AG10803 (cell line): ENCODE measurements at regions not wholly inside any gene's neighbourhood (a gene's known extent, or its start where the extent isn't known, plus 50 kb on each side); places are given as distances from the start of the nearest gene placed in this dataset.
"Not testable (repeated sequence)": the region's sequence is repeated elsewhere in the genome, so short reads cannot be mapped to it uniquely, and the experiment has no call there.

Experiments
- DNase-seq: peaks from one replicate; pipeline ENCODE4 v3.0.0; 2010; ENCODE audit warnings: low read depth
- H3K4me3 ChIP-seq: 2 replicates; pipeline ENCODE4 v1.5.1; 2011; ENCODE audit warnings: mild to moderate bottlenecking, low read length, control low read depth
- TF ChIP-seq, protein P1 (sequence below): conservative IDR thresholded peaks from 2 replicates; pipeline ENCODE4 v1.5.1; 2011; ENCODE audit warnings: mild to moderate bottlenecking, low read length, control low read depth, inconsistent platforms

GRCh38 chr7:125966278-125967048 lies 1036.8 kb upstream of the POT1 start:
- DNase-seq: no peak
- TF ChIP-seq, protein P1, sequence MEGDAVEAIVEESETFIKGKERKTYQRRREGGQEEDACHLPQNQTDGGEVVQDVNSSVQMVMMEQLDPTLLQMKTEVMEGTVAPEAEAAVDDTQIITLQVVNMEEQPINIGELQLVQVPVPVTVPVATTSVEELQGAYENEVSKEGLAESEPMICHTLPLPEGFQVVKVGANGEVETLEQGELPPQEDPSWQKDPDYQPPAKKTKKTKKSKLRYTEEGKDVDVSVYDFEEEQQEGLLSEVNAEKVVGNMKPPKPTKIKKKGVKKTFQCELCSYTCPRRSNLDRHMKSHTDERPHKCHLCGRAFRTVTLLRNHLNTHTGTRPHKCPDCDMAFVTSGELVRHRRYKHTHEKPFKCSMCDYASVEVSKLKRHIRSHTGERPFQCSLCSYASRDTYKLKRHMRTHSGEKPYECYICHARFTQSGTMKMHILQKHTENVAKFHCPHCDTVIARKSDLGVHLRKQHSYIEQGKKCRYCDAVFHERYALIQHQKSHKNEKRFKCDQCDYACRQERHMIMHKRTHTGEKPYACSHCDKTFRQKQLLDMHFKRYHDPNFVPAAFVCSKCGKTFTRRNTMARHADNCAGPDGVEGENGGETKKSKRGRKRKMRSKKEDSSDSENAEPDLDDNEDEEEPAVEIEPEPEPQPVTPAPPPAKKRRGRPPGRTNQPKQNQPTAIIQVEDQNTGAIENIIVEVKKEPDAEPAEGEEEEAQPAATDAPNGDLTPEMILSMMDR: no peak
- no peak overlapping the region for H3K4me3 ChIP-seq

DNA sequence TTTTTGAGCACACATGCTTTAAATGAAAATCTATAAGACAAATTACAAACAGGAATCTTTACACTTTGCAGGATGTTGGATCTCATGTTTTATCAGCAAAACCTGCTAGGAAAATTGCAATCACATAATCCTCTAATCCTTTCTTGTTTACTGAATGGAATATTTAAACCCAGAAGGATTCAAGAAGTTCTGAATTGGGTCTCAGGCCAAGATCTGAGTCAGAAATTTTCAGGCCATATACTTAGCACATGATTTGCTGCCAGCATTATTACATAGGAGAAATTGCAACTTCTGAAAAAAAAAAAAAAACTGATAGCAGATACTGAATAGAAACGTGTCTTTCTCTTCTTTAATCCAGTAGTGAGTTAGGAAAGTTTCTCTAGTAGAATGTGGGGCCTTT lies 1005.3 kb upstream of the POT1 start:
- TF ChIP-seq, protein P1: no peak
- H3K4me3 ChIP-seq: no peak overlapping the region
- DNase-seq: no peak

DNA sequence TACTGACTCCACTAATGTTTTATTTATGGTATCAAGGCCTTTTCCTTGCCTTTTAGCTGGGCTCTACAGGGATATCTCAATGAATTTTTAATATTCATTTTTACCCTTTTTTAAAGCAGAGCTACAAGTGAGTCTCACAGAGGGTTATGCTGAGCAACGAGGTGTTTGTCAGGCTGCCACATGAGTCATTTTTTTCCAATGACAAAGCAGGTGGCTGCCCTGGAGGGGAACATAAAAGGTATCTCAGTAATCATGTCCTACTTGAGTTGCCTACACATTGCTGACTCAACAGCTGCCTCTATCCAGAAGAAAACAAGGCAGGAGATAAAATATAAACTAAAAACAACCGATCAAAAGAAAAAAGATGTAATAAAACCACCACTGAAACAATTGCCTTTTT lies 1004.9 kb upstream of the POT1 start:
- H3K4me3 ChIP-seq: no peak overlapping the region
- no peak for DNase-seq
- TF ChIP-seq, protein P1: no peak

GRCh38 chr7:125930848-125931247 lies 1001.2 kb upstream of the POT1 start:
- no peak for DNase-seq
- H3K4me3 ChIP-seq: no peak overlapping the region
- TF ChIP-seq, protein P1: no peak

GRCh38 chr7:125927556-125927955 lies 997.9 kb upstream of the POT1 start:
- H3K4me3 ChIP-seq: no peak overlapping the region
- no peak for DNase-seq
- TF ChIP-seq, protein P1: no peak

DNA sequence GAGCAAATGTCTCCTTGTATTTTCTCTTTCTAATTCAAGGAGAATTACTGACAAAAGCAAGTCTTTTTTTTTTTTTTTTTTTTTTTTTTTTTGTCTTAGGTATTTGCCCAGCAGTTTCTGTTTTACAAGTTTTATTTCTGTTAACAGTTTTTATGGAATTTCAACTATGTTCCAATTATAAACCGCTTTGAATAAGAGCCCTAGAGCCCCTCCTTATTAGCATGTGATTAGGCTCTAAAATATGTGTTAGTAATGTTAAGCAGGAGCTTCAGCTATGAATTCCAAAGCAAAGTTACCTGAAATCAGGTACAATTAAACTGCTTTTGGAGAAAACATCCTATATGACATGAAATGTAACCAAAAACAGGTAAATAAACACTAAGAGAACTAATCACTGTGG lies 997.0 kb upstream of the POT1 start:
- no peak for DNase-seq
- TF ChIP-seq, protein P1: no peak
- H3K4me3 ChIP-seq: no peak overlapping the region

GRCh38 chr7:125924037-125924436 lies 994.4 kb upstream of the POT1 start:
- DNase-seq: no peak
- TF ChIP-seq, protein P1: no peak
- H3K4me3 ChIP-seq: no peak overlapping the region

- not testable (repeated sequence) for H3K4me3 ChIP-seq, DNase-seq
These were observed 985.8 kb upstream of the POT1 start for GRCh38 chr7:125915381-125915948.
